Upper lobe of left lung (tissue), 4 donors: ENCODE measurements at regions not wholly inside any gene's neighbourhood (a gene's known extent, or its start where the extent isn't known, plus 50 kb on each side); places are given as distances from the start of the nearest gene placed in this dataset.

ENCODE experiments used
- POLR2A ChIP-seq, 4 donors: fragments of 450-650 bp; IDR thresholded peaks; one replicate each; pipeline ENCODE4 v1.5.1; 2016 to 2017; ENCODE audit warnings: antibody characterized with exemption in 4 of 4, mild to moderate bottlenecking in 2 of 4
- TF ChIP-seq, protein P1 (sequence below), 6 experiments: fragments of 450-650 bp in 4 of 6; fragments of 200-600 bp in 2 of 6; sonication (generic) in 2 of 6; IDR thresholded peaks; one replicate each; pipeline ENCODE4 v1.5.1; 2016 to 2019; ENCODE audit warnings: antibody characterized with exemption in 6 of 6

DNA sequence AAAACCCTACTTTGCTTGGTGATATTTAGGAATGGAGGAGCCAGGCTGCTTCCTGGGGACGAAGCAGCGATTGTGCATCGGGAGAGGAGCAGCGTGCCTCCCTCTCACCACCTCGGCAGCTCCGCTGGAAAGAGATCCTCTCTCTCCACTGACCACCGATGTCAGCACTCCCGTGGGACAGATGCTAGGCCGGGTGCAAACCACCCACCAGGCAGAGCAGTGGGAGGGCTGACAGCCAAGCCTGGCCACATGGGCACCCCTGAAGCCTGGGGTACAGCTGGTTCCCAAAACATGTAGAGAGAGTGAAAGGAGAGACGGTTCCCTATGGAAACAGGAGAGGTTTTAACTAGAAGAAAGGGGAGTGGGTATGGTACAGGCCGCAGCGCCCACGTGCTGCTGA is 220.0 kb downstream of the ANKRD60 start:
- TF ChIP-seq, protein P1, sequence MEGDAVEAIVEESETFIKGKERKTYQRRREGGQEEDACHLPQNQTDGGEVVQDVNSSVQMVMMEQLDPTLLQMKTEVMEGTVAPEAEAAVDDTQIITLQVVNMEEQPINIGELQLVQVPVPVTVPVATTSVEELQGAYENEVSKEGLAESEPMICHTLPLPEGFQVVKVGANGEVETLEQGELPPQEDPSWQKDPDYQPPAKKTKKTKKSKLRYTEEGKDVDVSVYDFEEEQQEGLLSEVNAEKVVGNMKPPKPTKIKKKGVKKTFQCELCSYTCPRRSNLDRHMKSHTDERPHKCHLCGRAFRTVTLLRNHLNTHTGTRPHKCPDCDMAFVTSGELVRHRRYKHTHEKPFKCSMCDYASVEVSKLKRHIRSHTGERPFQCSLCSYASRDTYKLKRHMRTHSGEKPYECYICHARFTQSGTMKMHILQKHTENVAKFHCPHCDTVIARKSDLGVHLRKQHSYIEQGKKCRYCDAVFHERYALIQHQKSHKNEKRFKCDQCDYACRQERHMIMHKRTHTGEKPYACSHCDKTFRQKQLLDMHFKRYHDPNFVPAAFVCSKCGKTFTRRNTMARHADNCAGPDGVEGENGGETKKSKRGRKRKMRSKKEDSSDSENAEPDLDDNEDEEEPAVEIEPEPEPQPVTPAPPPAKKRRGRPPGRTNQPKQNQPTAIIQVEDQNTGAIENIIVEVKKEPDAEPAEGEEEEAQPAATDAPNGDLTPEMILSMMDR (IDR thresholded peaks at IDR 0.05): no peak
- no peak for TF ChIP-seq POLR2A (IDR thresholded peaks at IDR 0.05)
